ENCODE measurements at regions not wholly inside any gene's neighbourhood (a gene's known extent, or its start where the extent isn't known, plus 50 kb on each side); places are given as distances from the start of the nearest gene placed in this dataset.

- no peak overlapping the region for H2BK120ac ChIP-seq (ENCODE audit: low read depth, low read length, poor library complexity, severe bottlenecking)
- no peak overlapping the region for H3K18ac ChIP-seq (ENCODE audit: insufficient read length, low read depth, low read length)
- H3K27me3 ChIP-seq (ENCODE audit: insufficient read depth, low read length), result no peaks in the 10 kb centered on the region
- peaks cover 7 to 16% (median 12%) of the 10 kb centered on the region in 3 experiments; a peak in 6 of 7 replicates for H3K36me3 Mint-ChIP-seq (ENCODE audit: insufficient read depth in 1 of 3, low read depth in 3 of 3)
- peaks cover 16 to 21% of the 10 kb centered on the region in 2 experiments; a peak in 4 of 5 replicates for H3K9me3 Mint-ChIP-seq
- peaks cover 5% of the 10 kb centered on the region for H3K9me3 ChIP-seq (ENCODE audit: control insufficient read depth, low read depth, low read length)
- H3K14ac ChIP-seq (ENCODE audit: insufficient read depth, low read length), result no peak overlapping the region
- no peak overlapping the region for H3K27ac ChIP-seq (ENCODE audit: insufficient read length, low read depth, low read length)
- no peak for DNase-seq
- H2AK5ac ChIP-seq (ENCODE audit: insufficient read length, low read length), result no peak overlapping the region
- H3K4ac ChIP-seq (ENCODE audit: low read depth, low read length), result no peak overlapping the region
- H4K20me1 ChIP-seq (ENCODE audit: control insufficient read depth, insufficient read depth, insufficient read length), result no peaks in the 10 kb centered on the region
- H3K4me1 ChIP-seq (ENCODE audit: insufficient read depth, low read length), result no peaks in the 10 kb centered on the region
- H3K56ac ChIP-seq (ENCODE audit: insufficient read length, low read depth, low read length), result no peak overlapping the region
- no peak overlapping the region for H3K23ac ChIP-seq (ENCODE audit: insufficient read length, low read depth, low read length)
- H4K5ac ChIP-seq (ENCODE audit: insufficient read length, low read depth, low read length), result no peak overlapping the region
- H2AFZ ChIP-seq (ENCODE audit: low read length), result no peak overlapping the region
- H3K23me2 ChIP-seq (ENCODE audit: insufficient read length, low read depth, low read length, poor library complexity, severe bottlenecking), result no peaks in the 10 kb centered on the region
- 100% methylated on average over 1 of the region's 2 CpGs for WGBS (ENCODE audit: extremely low coverage, insufficient read length, low lambda C conversion rate)
- no peak overlapping the region for H3K27ac Mint-ChIP-seq
- no peaks in the 10 kb centered on the region for H3K79me1 ChIP-seq (ENCODE audit: insufficient read depth, low read depth, low read length, poor library complexity, severe bottlenecking)
- no peak overlapping the region for H4K8ac ChIP-seq (replicated peaks; ENCODE audit: insufficient read length, low read depth, low read length)
- H3T11ph ChIP-seq (ENCODE audit: low read length), result no peak overlapping the region
- no peak overlapping the region for H2BK12ac ChIP-seq (ENCODE audit: insufficient read length, low read depth, low read length)
- H2BK5ac ChIP-seq (ENCODE audit: insufficient read length, low read length), result no peak overlapping the region
- no peak overlapping the region for H2BK15ac ChIP-seq (ENCODE audit: low read depth, low read length)
- H3K79me2 ChIP-seq (ENCODE audit: insufficient read depth, low read length), result no peaks in the 10 kb centered on the region
- peaks cover 2% of the 10 kb centered on the region; the same call in 1 of the 2 replicates for H3K27me3 Mint-ChIP-seq (ENCODE audit: low read depth)
- H3K4me3 Mint-ChIP-seq, result no peak overlapping the region
- no peaks in the 10 kb centered on the region for H3K4me1 Mint-ChIP-seq
- H4K91ac ChIP-seq (ENCODE audit: insufficient read length, low read depth, low read length), result no peak overlapping the region
- no peak for TF ChIP-seq CTCF (conservative IDR thresholded peaks at IDR 0.05)
- no peak overlapping the region for H3K9ac ChIP-seq (ENCODE audit: extremely low read depth, insufficient read length, low read length)
- no peak overlapping the region for H2BK20ac ChIP-seq (ENCODE audit: low read depth, low read length, poor library complexity, severe bottlenecking)
- no peak overlapping the region for H3K4me2 ChIP-seq (ENCODE audit: insufficient read depth, insufficient read length, low read length)
These were observed 195.5 kb downstream of the MBL2 start for GRCh38 chr10:52577047-52577446.
